ENCODE measurements at regions not wholly inside any gene's neighbourhood (a gene's known extent, or its start where the extent isn't known, plus 50 kb on each side); places are given as distances from the start of the nearest gene placed in this dataset.

DNA sequence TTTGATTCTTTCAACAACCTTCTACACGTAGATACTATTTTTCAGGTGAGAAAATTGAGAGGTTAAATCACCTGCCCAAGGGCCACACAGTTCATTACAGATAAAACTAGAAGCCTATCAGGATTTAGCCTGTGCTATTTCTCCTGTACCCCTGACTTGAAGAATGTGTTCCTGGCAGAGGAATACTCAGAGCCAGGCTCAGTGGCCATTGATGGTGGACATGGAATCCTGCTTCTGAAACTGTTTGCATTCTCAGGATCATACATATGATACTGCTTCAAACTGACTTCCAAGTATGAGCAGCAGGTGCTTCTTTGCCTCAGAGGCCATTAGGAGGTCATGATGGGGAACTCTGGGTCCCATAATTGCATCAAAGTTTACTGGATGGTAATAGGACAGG, 348.6 kb downstream of the ADRA2A start:
- no peak for TF ChIP-seq CTCF (IDR thresholded peaks at IDR 0.05)
- no peak for TF ChIP-seq POLR2A (IDR thresholded peaks at IDR 0.05)
- TF ChIP-seq EP300 (IDR thresholded peaks at IDR 0.05): no peak

Measured in sigmoid colon (tissue), 4 donors.